Spinal cord (tissue), 9 donors: ENCODE measurements at regions not wholly inside any gene's neighbourhood (a gene's known extent, or its start where the extent isn't known, plus 50 kb on each side); places are given as distances from the start of the nearest gene placed in this dataset.

ENCODE experiments used
- DNase-seq, 6 donors: peaks; one replicate each; pipeline versions ENCODE4 v3.0.0 to v3.0.0-alpha.2; 2013 to 2015; ENCODE audit warnings: low spot score in 6 of 6, low read depth in 4 of 6
- H3K27ac ChIP-seq: one replicate; pipeline ENCODE4 v1.5.1; 2013; ENCODE audit warnings: low read depth, low read length, control low read depth
- H3K27me3 ChIP-seq: one replicate; pipeline ENCODE4 v1.6.1; 2013; ENCODE audit warnings: low read length; ENCODE audit not compliant: control insufficient read depth, insufficient read depth
- H3K36me3 ChIP-seq: one replicate; pipeline ENCODE4 v1.6.1; 2013; ENCODE audit warnings: low read length; ENCODE audit not compliant: control insufficient read depth, insufficient read depth
- H3K4me1 ChIP-seq: one replicate; pipeline ENCODE4 v1.6.1; 2013; ENCODE audit warnings: low read length; ENCODE audit not compliant: control insufficient read depth, insufficient read depth
- H3K4me3 ChIP-seq: one replicate; pipeline ENCODE4 v1.5.1; 2013; ENCODE audit warnings: low read depth, low read length, control low read depth
- H3K9me3 ChIP-seq: one replicate; pipeline ENCODE4 v1.6.1; 2013; ENCODE audit warnings: low read length; ENCODE audit not compliant: control insufficient read depth, insufficient read depth
- WGBS: methylation state at CpG from one replicate; pipeline ENCODE4 v1.1.5; 2013; ENCODE audit warnings: missing lambda C conversion rate; ENCODE audit not compliant: insufficient coverage; 5-methylcytosine and 5-hydroxymethylcytosine counted together
- donor health status: healthy.

GRCh38 chr5:21236104-21236503 lies 1248.1 kb upstream of the CDH18 start:
- no CpG with 5 or more reads among the region's 1 CpG for WGBS
- no peaks in the 10 kb centered on the region for H3K36me3 ChIP-seq
- H3K4me3 ChIP-seq: no peak overlapping the region
- no peaks in the 10 kb centered on the region for H3K27me3 ChIP-seq
- H3K4me1 ChIP-seq: no peaks in the 10 kb centered on the region
- H3K9me3 ChIP-seq: no peaks in the 10 kb centered on the region
- DNase-seq: no peak
- no peak overlapping the region for H3K27ac ChIP-seq

GRCh38 chr5:21225223-21226064 lies 1237.4 kb upstream of the CDH18 start:
- H3K4me3 ChIP-seq: no peak overlapping the region
- no peaks in the 10 kb centered on the region for H3K27me3 ChIP-seq
- DNase-seq: no peak
- H3K27ac ChIP-seq: no peak overlapping the region
- H3K4me1 ChIP-seq: no peaks in the 10 kb centered on the region
- WGBS: 92% methylated on average over 15 of the region's 16 CpGs
- H3K36me3 ChIP-seq: no peaks in the 10 kb centered on the region
- no peaks in the 10 kb centered on the region for H3K9me3 ChIP-seq

- DNase-seq: peak in 1 of 6 donors; percentile 67
- H3K4me1 ChIP-seq: no peaks in the 10 kb centered on the region
- H3K9me3 ChIP-seq: no peaks in the 10 kb centered on the region
- H3K4me3 ChIP-seq: no peak overlapping the region
- H3K27me3 ChIP-seq: no peaks in the 10 kb centered on the region
- no CpG with 5 or more reads among the region's 1 CpG for WGBS
- H3K36me3 ChIP-seq: no peaks in the 10 kb centered on the region
- no peak overlapping the region for H3K27ac ChIP-seq
Observed at GRCh38 chr5:21221616-21222015, 1233.6 kb upstream of the CDH18 start.

- no peaks in the 10 kb centered on the region for H3K9me3 ChIP-seq
- H3K36me3 ChIP-seq: no peaks in the 10 kb centered on the region
- H3K4me1 ChIP-seq: no peaks in the 10 kb centered on the region
- H3K4me3 ChIP-seq: no peak overlapping the region
- no peak for DNase-seq
- WGBS: 81% methylated on average over 2 of the region's 2 CpGs
- no peaks in the 10 kb centered on the region for H3K27me3 ChIP-seq
- no peak overlapping the region for H3K27ac ChIP-seq
Observed at GRCh38 chr5:21219966-21220365, 1232.0 kb upstream of the CDH18 start.

GRCh38 chr5:21219251-21219650 lies 1231.3 kb upstream of the CDH18 start:
- WGBS: no CpG with 5 or more reads among the region's 1 CpG

GRCh38 chr5:21212026-21212425 lies 1224.0 kb upstream of the CDH18 start:
- no peak overlapping the region for H3K4me3 ChIP-seq
- H3K36me3 ChIP-seq: no peaks in the 10 kb centered on the region
- no peak overlapping the region for H3K27ac ChIP-seq
- 67% methylated on average over 1 of the region's 1 CpG for WGBS
- no peaks in the 10 kb centered on the region for H3K9me3 ChIP-seq
- no peak for DNase-seq
- no peaks in the 10 kb centered on the region for H3K4me1 ChIP-seq
- H3K27me3 ChIP-seq: no peaks in the 10 kb centered on the region

More at GRCh38 chr5:21219251-21219650, 1231.3 kb upstream of the CDH18 start:
- no peaks in the 10 kb centered on the region for H3K9me3 ChIP-seq
- H3K4me1 ChIP-seq: no peaks in the 10 kb centered on the region
- H3K4me3 ChIP-seq: no peak overlapping the region
- DNase-seq: no peak
- H3K27ac ChIP-seq: no peak overlapping the region
- H3K36me3 ChIP-seq: no peaks in the 10 kb centered on the region
- no peaks in the 10 kb centered on the region for H3K27me3 ChIP-seq

GRCh38 chr5:21209409-21209808 lies 1221.4 kb upstream of the CDH18 start:
- Histone ChIP-seq H3K9me3 (no peaks in the 10 kb centered on the region), H3K27me3 (no peaks in the 10 kb centered on the region), H3K4me3 (no peak overlapping the region), H3K4me1 (no peaks in the 10 kb centered on the region), H3K36me3 (no peaks in the 10 kb centered on the region), H3K27ac (no peak overlapping the region)
- no CpG with 5 or more reads among the region's 2 CpGs for WGBS
- no peak for DNase-seq

- no peak for DNase-seq
- Histone ChIP-seq H3K36me3 (no peaks in the 10 kb centered on the region), H3K4me1 (no peaks in the 10 kb centered on the region), H3K9me3 (no peaks in the 10 kb centered on the region), H3K27ac (no peak overlapping the region), H3K27me3 (no peaks in the 10 kb centered on the region), H3K4me3 (no peak overlapping the region)
- 50% methylated on average over 1 of the region's 2 CpGs for WGBS
Observed at GRCh38 chr5:21199087-21199486, 1211.1 kb upstream of the CDH18 start.

- no peaks in the 10 kb centered on the region for H3K27me3 ChIP-seq
- no peaks in the 10 kb centered on the region for H3K9me3 ChIP-seq
- H3K36me3 ChIP-seq: no peaks in the 10 kb centered on the region
- 100% methylated on average over 1 of the region's 4 CpGs for WGBS
- H3K27ac ChIP-seq: no peak overlapping the region
- DNase-seq: no peak
- H3K4me1 ChIP-seq: no peaks in the 10 kb centered on the region
- H3K4me3 ChIP-seq: no peak overlapping the region
Observed at GRCh38 chr5:21195145-21195544, 1207.1 kb upstream of the CDH18 start.

- Histone ChIP-seq H3K4me1 (no peaks in the 10 kb centered on the region), H3K27me3 (no peaks in the 10 kb centered on the region), H3K27ac (no peak overlapping the region), H3K9me3 (no peaks in the 10 kb centered on the region), H3K36me3 (no peaks in the 10 kb centered on the region), H3K4me3 (no peak overlapping the region)
- DNase-seq: peak in 1 of 6 donors; percentile 85
- no CpG with 5 or more reads among the region's 5 CpGs for WGBS
Observed at GRCh38 chr5:21185536-21185935, 1197.5 kb upstream of the CDH18 start.
